ENCODE measurements at regions not wholly inside any gene's neighbourhood (a gene's known extent, or its start where the extent isn't known, plus 50 kb on each side); places are given as distances from the start of the nearest gene placed in this dataset.

DNA sequence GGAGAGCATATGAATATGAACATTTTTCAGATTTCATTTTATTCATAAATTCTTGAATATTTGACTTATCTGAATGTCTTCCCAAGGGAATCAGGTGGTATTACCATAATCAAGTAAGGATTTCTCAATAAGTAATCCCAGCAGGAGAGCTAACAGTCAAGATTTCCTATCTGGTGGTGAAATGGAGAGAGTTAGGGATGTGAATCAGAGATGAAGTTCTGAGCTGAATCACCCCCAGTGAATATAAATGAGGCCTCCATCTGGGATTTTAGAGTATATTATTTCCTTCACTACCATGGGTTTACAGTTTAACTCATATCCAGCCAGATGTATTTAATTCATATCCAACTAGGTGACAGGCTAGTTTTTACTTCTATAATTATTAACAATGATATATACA is 61.5 kb upstream of the RGS2 start:
- H3K4me3 ChIP-seq (replicated peaks in 1 of 2; ENCODE audit: low read depth in 1 of 2, low read length in 2 of 2): no peak overlapping the region
- ChIA-PET CTCF (no interaction called here), POLR2A (no interaction called here), RAD21 (ENCODE audit: low non-redundant PET in 1 of 2, low total read pairs in 2 of 2, uncharacterized antibody in 2 of 2, unreplicated experiment in 2 of 2) (no interaction called here)
- TF ChIP-seq JUND (IDR thresholded peaks at IDR 0.05) (no peak), EZH2phosphoT487 (IDR thresholded peaks at IDR 0.05; ENCODE audit: borderline replicate concordance) (no peak), REST (IDR thresholded peaks at IDR 0.05; ENCODE audit: low read depth) (no peak), SP1 (IDR thresholded peaks at IDR 0.05; ENCODE audit: low read depth) (no peak)
- H3K4me2 ChIP-seq (ENCODE audit: low read length): no peak overlapping the region
- H3K9ac ChIP-seq (ENCODE audit: low read length): no peak overlapping the region
- H3K4me1 ChIP-seq (ENCODE audit: control insufficient read depth in 1 of 2, insufficient read depth in 2 of 2, low read length in 2 of 2): no peaks in the 10 kb centered on the region
- no peaks in the 10 kb centered on the region for H3K9me2 ChIP-seq (ENCODE audit: insufficient read depth)
- H3K27ac ChIP-seq (ENCODE audit: low read depth, low read length): no peak overlapping the region
- no peak for DNase-seq (ENCODE audit: low read depth, low spot score)
- H3K27me3 ChIP-seq (ENCODE audit: insufficient read depth, low read length): no peaks in the 10 kb centered on the region
- H3K36me3 ChIP-seq (ENCODE audit: control insufficient read depth in 1 of 2, insufficient read depth in 2 of 2, low read length in 2 of 2): no peaks in the 10 kb centered on the region
- H3K9me3 ChIP-seq (ENCODE audit: control insufficient read depth in 1 of 2, insufficient read depth in 1 of 2, low read depth in 1 of 2, low read length in 2 of 2): no peaks in the 10 kb centered on the region
- intact Hi-C loops (cut with micrococcal nuclease): no loop called here
- no peak overlapping the region for H2AFZ ChIP-seq (ENCODE audit: low read depth, low read length, poor library complexity, severe bottlenecking)
- no peak for ATAC-seq
- H4K20me1 ChIP-seq (ENCODE audit: insufficient read depth): no peaks in the 10 kb centered on the region
- H3K79me2 ChIP-seq (ENCODE audit: insufficient read depth, low read length): no peaks in the 10 kb centered on the region
- no TSS peak for BruUV-seq (replicated peaks)

DNA sequence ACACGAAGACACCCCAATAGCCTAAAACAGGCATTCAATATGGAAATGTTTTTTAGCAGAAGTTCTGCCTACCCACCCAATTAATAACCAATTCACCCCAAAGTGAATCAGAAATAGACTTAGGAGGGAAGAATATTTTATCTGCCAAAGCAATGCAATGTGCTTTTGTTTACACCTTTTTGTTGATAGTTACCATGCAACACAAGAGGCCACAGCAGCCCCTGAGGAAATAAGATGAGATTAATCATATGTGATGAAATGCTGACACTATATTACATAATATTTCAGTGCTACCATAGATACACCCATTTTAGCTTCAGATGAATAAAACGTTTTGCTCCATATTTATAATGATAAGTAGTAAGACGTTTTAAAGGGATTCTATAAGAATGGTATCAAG is 60.9 kb upstream of the RGS2 start:
- Histone ChIP-seq H3K9ac (ENCODE audit: low read length) (no peak overlapping the region), H3K79me2 (ENCODE audit: insufficient read depth, low read length) (no peaks in the 10 kb centered on the region), H3K36me3 (ENCODE audit: control insufficient read depth in 1 of 2, insufficient read depth in 2 of 2, low read length in 2 of 2) (no peaks in the 10 kb centered on the region), H3K27me3 (ENCODE audit: insufficient read depth, low read length) (no peaks in the 10 kb centered on the region), H3K9me2 (ENCODE audit: insufficient read depth) (no peaks in the 10 kb centered on the region), H3K4me1 (ENCODE audit: control insufficient read depth in 1 of 2, insufficient read depth in 2 of 2, low read length in 2 of 2) (no peaks in the 10 kb centered on the region), H3K27ac (ENCODE audit: low read depth, low read length) (no peak overlapping the region), H4K20me1 (ENCODE audit: insufficient read depth) (no peaks in the 10 kb centered on the region), H2AFZ (ENCODE audit: low read depth, low read length, poor library complexity, severe bottlenecking) (no peak overlapping the region), H3K4me3 (replicated peaks in 1 of 2; ENCODE audit: low read depth in 1 of 2, low read length in 2 of 2) (no peak overlapping the region), H3K9me3 (ENCODE audit: control insufficient read depth in 1 of 2, insufficient read depth in 1 of 2, low read depth in 1 of 2, low read length in 2 of 2) (no peaks in the 10 kb centered on the region), H3K4me2 (ENCODE audit: low read length) (no peak overlapping the region)
- DNase-seq (ENCODE audit: low read depth, low spot score) (no peak), ATAC-seq (no peak)
- TF ChIP-seq SIN3A (IDR thresholded peaks at IDR 0.05; ENCODE audit: low read depth) (no peak), ZNF274 (IDR thresholded peaks at IDR 0.05; ENCODE audit: low read depth, low read length) (no peak), SRF (IDR thresholded peaks at IDR 0.05; ENCODE audit: low read depth) (no peak), EGR1 (IDR thresholded peaks at IDR 0.05; ENCODE audit: low read depth) (no peak), SP1 (IDR thresholded peaks at IDR 0.05; ENCODE audit: low read depth) (no peak), JUND (IDR thresholded peaks at IDR 0.05) (no peak), POLR2A (IDR thresholded peaks at IDR 0.05; ENCODE audit: borderline replicate concordance, extremely low read depth, insufficient read depth, insufficient read length) (no peak), EZH2 (IDR thresholded peaks at IDR 0.05) (no peak), CEBPB (IDR thresholded peaks at IDR 0.05; ENCODE audit: low read depth) (no peak)
- ChIA-PET RAD21 (ENCODE audit: low non-redundant PET in 1 of 2, low total read pairs in 2 of 2, uncharacterized antibody in 2 of 2, unreplicated experiment in 2 of 2) (no interaction called here), POLR2A (no interaction called here), CTCF (no interaction called here)
- intact Hi-C loops (cut with micrococcal nuclease): no loop called here
- BruUV-seq (replicated peaks): no TSS peak

Measured in HCT116 (cell line).